Hepatocyte (in vitro differentiated cells): ENCODE measurements at regions not wholly inside any gene's neighbourhood (a gene's known extent, or its start where the extent isn't known, plus 50 kb on each side); places are given as distances from the start of the nearest gene placed in this dataset.
"Not testable (repeated sequence)": the region's sequence is repeated elsewhere in the genome, so short reads cannot be mapped to it uniquely, and the experiment has no call there.

Source experiments
- DNase-seq: peaks from one replicate; pipeline ENCODE4 v3.0.0-alpha.2; 2016; ENCODE audit warnings: low spot score
- H2AFZ ChIP-seq: fragments of 200-600 bp; sonication (generic); 2 replicates; pipeline ENCODE4 v1.6.0; 2016; ENCODE audit warnings: antibody characterized with exemption, mild to moderate bottlenecking
- H3K27ac ChIP-seq: fragments of 200-600 bp; sonication (generic); 2 replicates; pipeline ENCODE4 v1.5.1; 2016; ENCODE audit warnings: mild to moderate bottlenecking
- H3K27me3 ChIP-seq: fragments of 200-600 bp; sonication (generic); 2 replicates; pipeline ENCODE4 v1.6.1; 2016
- H3K36me3 ChIP-seq: fragments of 200-600 bp; sonication (generic); replicated peaks from 2 replicates; pipeline ENCODE4 v1.5.1; 2016; ENCODE audit warnings: low read depth; ENCODE audit not compliant: insufficient read depth
- H3K4me1 ChIP-seq: fragments of 200-600 bp; sonication (generic); 2 replicates; pipeline ENCODE4 v1.5.1; 2016; ENCODE audit warnings: mild to moderate bottlenecking, moderate library complexity; ENCODE audit not compliant: insufficient read depth
- H3K4me2 ChIP-seq: fragments of 200-600 bp; sonication (generic); 2 replicates; pipeline ENCODE4 v1.6.0; 2016
- H3K4me3 ChIP-seq: fragments of 200-600 bp; sonication (generic); 2 replicates; pipeline ENCODE4 v1.5.1; 2016; ENCODE audit warnings: mild to moderate bottlenecking
- H3K79me2 ChIP-seq: fragments of 200-600 bp; sonication (generic); 2 replicates; pipeline ENCODE4 v1.6.0; 2017; ENCODE audit warnings: mild to moderate bottlenecking
- H3K9me2 ChIP-seq: fragments of 200-600 bp; sonication (generic); replicated peaks from 2 replicates; pipeline ENCODE4 v1.6.0; 2017; ENCODE audit warnings: mild to moderate bottlenecking; ENCODE audit not compliant: insufficient read depth
- H3K9me3 ChIP-seq: fragments of 200-600 bp; sonication (generic); 2 replicates; pipeline ENCODE4 v1.5.1; 2016; ENCODE audit warnings: low read depth, mild to moderate bottlenecking
- H4K20me1 ChIP-seq: fragments of 200-600 bp; sonication (generic); 2 replicates; pipeline ENCODE4 v1.6.0; 2016; ENCODE audit warnings: mild to moderate bottlenecking; ENCODE audit not compliant: insufficient read depth, poor library complexity, severe bottlenecking
- WGBS: methylation state at CpG from one replicate; pipeline ENCODE4 v1.1.6; 2016; ENCODE audit warnings: low lambda C conversion rate; ENCODE audit errors: missing lambda C conversion rate; 5-methylcytosine and 5-hydroxymethylcytosine counted together

GRCh38 chr21:6561168-6561567 lies 3960.2 kb upstream of the TPTE start:
- H4K20me1 ChIP-seq, H3K27me3 ChIP-seq, H3K4me3 ChIP-seq, H2AFZ ChIP-seq, H3K79me2 ChIP-seq, H3K27ac ChIP-seq, H3K4me2 ChIP-seq, H3K9me2 ChIP-seq, H3K9me3 ChIP-seq, DNase-seq, H3K36me3 ChIP-seq, H3K4me1 ChIP-seq: not testable (repeated sequence)
- WGBS = no CpG with 5 or more reads among the region's 10 CpGs

- H3K4me2 ChIP-seq, H2AFZ ChIP-seq, H3K27ac ChIP-seq, H3K4me1 ChIP-seq, DNase-seq, H3K4me3 ChIP-seq, H3K9me3 ChIP-seq, H3K27me3 ChIP-seq, H4K20me1 ChIP-seq, H3K9me2 ChIP-seq, H3K79me2 ChIP-seq, H3K36me3 ChIP-seq: not testable (repeated sequence)
- no CpG with 5 or more reads among the region's 9 CpGs for WGBS
Observed at GRCh38 chr21:6561578-6561977, 3959.8 kb upstream of the TPTE start.

GRCh38 chr21:6564543-6565166 lies 3956.7 kb upstream of the TPTE start:
- H3K4me3 ChIP-seq, H3K27ac ChIP-seq, H3K4me2 ChIP-seq, H3K9me3 ChIP-seq, H3K79me2 ChIP-seq, H4K20me1 ChIP-seq, H2AFZ ChIP-seq, H3K27me3 ChIP-seq, H3K4me1 ChIP-seq, H3K9me2 ChIP-seq, H3K36me3 ChIP-seq, DNase-seq: not testable (repeated sequence)
- no CpG with 5 or more reads among the region's 44 CpGs for WGBS

GRCh38 chr21:6565190-6566094 lies 3955.9 kb upstream of the TPTE start:
- H3K27me3 ChIP-seq, H3K36me3 ChIP-seq, H2AFZ ChIP-seq, H3K4me2 ChIP-seq, H4K20me1 ChIP-seq, H3K27ac ChIP-seq, H3K4me3 ChIP-seq, H3K4me1 ChIP-seq, H3K9me2 ChIP-seq, H3K9me3 ChIP-seq, H3K79me2 ChIP-seq, DNase-seq: not testable (repeated sequence)
- 62% methylated on average over 8 of the region's 17 CpGs for WGBS

GRCh38 chr21:6567542-6567941 lies 3953.8 kb upstream of the TPTE start:
- not testable (repeated sequence) for H3K36me3 ChIP-seq, DNase-seq, H3K4me1 ChIP-seq, H3K27ac ChIP-seq, H3K4me3 ChIP-seq, H3K27me3 ChIP-seq, H3K4me2 ChIP-seq, H2AFZ ChIP-seq, H4K20me1 ChIP-seq, H3K9me3 ChIP-seq, H3K9me2 ChIP-seq, H3K79me2 ChIP-seq
- no CpG with 5 or more reads among the region's 5 CpGs for WGBS

DNA sequence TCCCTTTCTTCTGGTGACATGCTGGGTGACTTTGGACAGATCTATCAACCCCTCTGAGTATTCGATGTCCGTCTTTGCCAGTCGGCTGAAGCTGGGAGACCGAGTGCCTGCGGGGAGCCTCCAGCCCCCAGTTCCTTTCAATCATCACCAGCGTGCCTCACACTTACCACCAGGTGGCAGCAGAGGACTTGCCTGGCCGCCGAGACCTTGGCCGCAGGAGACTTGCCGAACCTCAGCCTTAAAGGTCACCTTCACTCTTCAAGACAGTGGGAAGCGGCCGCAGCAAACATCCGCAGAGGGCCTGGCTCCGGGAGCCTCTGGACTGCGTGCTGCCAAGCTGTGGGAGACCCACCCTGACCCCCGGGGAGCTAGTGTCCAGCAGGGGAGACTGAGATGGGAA lies 3952.2 kb upstream of the TPTE start:
- not testable (repeated sequence) for H3K4me3 ChIP-seq, H3K4me2 ChIP-seq, H3K36me3 ChIP-seq, H3K9me3 ChIP-seq, H3K27me3 ChIP-seq, H3K9me2 ChIP-seq, H3K79me2 ChIP-seq, H3K27ac ChIP-seq, DNase-seq, H3K4me1 ChIP-seq, H2AFZ ChIP-seq, H4K20me1 ChIP-seq
- no CpG with 5 or more reads among the region's 16 CpGs for WGBS

GRCh38 chr21:6569587-6570392 lies 3951.6 kb upstream of the TPTE start:
- not testable (repeated sequence) for H3K4me1 ChIP-seq, H3K27me3 ChIP-seq, H3K4me3 ChIP-seq, H2AFZ ChIP-seq, H3K79me2 ChIP-seq, H3K4me2 ChIP-seq, H4K20me1 ChIP-seq, H3K36me3 ChIP-seq, H3K27ac ChIP-seq, H3K9me2 ChIP-seq, H3K9me3 ChIP-seq, DNase-seq
- no CpG with 5 or more reads among the region's 19 CpGs for WGBS

GRCh38 chr21:6570700-6571368 lies 3950.5 kb upstream of the TPTE start:
- not testable (repeated sequence) for H3K9me3 ChIP-seq, H3K4me1 ChIP-seq, H3K4me3 ChIP-seq, H3K79me2 ChIP-seq, H3K27me3 ChIP-seq, H3K27ac ChIP-seq, DNase-seq, H3K4me2 ChIP-seq, H3K9me2 ChIP-seq, H4K20me1 ChIP-seq, H2AFZ ChIP-seq, H3K36me3 ChIP-seq
- WGBS = no CpG with 5 or more reads among the region's 24 CpGs
